ENCODE measurements at regions not wholly inside any gene's neighbourhood (a gene's known extent, or its start where the extent isn't known, plus 50 kb on each side); places are given as distances from the start of the nearest gene placed in this dataset.

- no peak for TF ChIP-seq CTCF (IDR thresholded peaks at IDR 0.05; ENCODE audit: insufficient read depth, low read depth, low read length, missing control alignments)
- no peak overlapping the region for H3K4me3 ChIP-seq (ENCODE audit: low read depth, low read length)
- no peak for DNase-seq (ENCODE audit: low read depth)
These were observed 215.0 kb downstream of the IRS1 start for GRCh38 chr2:226584518-226585055.

GRCh38 chr2:226583715-226584114 is 215.9 kb downstream of the IRS1 start:
- TF ChIP-seq CTCF (IDR thresholded peaks at IDR 0.05; ENCODE audit: insufficient read depth, low read depth, low read length, missing control alignments) = no peak
- DNase-seq (ENCODE audit: low read depth) = no peak
- no peak overlapping the region for H3K4me3 ChIP-seq (ENCODE audit: low read depth, low read length)

- DNase-seq (ENCODE audit: low read depth) = no peak
- no peak overlapping the region for H3K4me3 ChIP-seq (ENCODE audit: low read depth, low read length)
- no peak for TF ChIP-seq CTCF (IDR thresholded peaks at IDR 0.05; ENCODE audit: insufficient read depth, low read depth, low read length, missing control alignments)
These were observed 218.0 kb downstream of the IRS1 start for GRCh38 chr2:226581661-226582060.

GRCh38 chr2:226581004-226581403 is 218.6 kb downstream of the IRS1 start:
- DNase-seq (ENCODE audit: low read depth) = no peak
- no peak overlapping the region for H3K4me3 ChIP-seq (ENCODE audit: low read depth, low read length)
- no peak for TF ChIP-seq CTCF (IDR thresholded peaks at IDR 0.05; ENCODE audit: insufficient read depth, low read depth, low read length, missing control alignments)

GRCh38 chr2:226580403-226580802 is 219.2 kb downstream of the IRS1 start:
- H3K4me3 ChIP-seq (ENCODE audit: low read depth, low read length) = no peak overlapping the region
- TF ChIP-seq CTCF (IDR thresholded peaks at IDR 0.05; ENCODE audit: insufficient read depth, low read depth, low read length, missing control alignments) = no peak
- no peak for DNase-seq (ENCODE audit: low read depth)

- TF ChIP-seq CTCF (IDR thresholded peaks at IDR 0.05; ENCODE audit: insufficient read depth, low read depth, low read length, missing control alignments) = no peak
- no peak for DNase-seq (ENCODE audit: low read depth)
- no peak overlapping the region for H3K4me3 ChIP-seq (ENCODE audit: low read depth, low read length)
These were observed 220.1 kb downstream of the IRS1 start for GRCh38 chr2:226579519-226579918.

- DNase-seq (ENCODE audit: low read depth) = no peak
These were observed 220.7 kb downstream of the IRS1 start for GRCh38 chr2:226578879-226579278.

More at GRCh38 chr2:226578879-226579278, 220.7 kb downstream of the IRS1 start:
- TF ChIP-seq CTCF (IDR thresholded peaks at IDR 0.05; ENCODE audit: insufficient read depth, low read depth, low read length, missing control alignments) = no peak
- no peak overlapping the region for H3K4me3 ChIP-seq (ENCODE audit: low read depth, low read length)
